Fibroblast of pulmonary artery (primary cell): ENCODE measurements at regions not wholly inside any gene's neighbourhood (a gene's known extent, or its start where the extent isn't known, plus 50 kb on each side); places are given as distances from the start of the nearest gene placed in this dataset.
A peak's percentile ranks its signal among the peaks of the same experiment; 100 is the strongest.

Experiments
- DNase-seq: peaks from one replicate; pipeline ENCODE4 v3.0.0-alpha.2; 2010; ENCODE audit warnings: low read depth
- H3K4me3 ChIP-seq: replicated peaks from 2 replicates; pipeline ENCODE4 v1.5.1; 2011; ENCODE audit warnings: low read depth, mild to moderate bottlenecking, control low read depth, low read length, moderate library complexity
- TF ChIP-seq, protein P1 (sequence below): IDR thresholded peaks from 2 replicates; pipeline ENCODE4 v1.5.1; 2011; ENCODE audit warnings: mild to moderate bottlenecking, control low read depth, low read length, inconsistent platforms; ENCODE audit errors: missing control alignments

DNA sequence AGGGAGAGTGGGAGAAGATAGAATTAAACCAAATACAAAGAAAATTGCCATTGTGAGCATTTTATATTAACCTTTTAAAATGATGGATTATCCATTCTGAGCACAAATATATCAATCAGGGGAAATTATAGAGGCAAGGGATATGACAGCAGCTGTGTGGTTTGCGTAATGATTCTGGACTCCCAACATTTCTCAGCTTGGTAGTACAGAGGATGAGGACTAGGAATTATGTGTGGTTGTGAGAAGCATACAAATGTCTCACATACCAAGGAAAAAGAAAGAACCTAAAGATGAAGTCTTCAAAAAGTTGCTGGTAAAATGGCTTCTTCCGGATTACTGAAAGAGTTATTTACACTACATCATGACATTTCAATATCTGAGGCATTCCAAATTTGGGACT lies 674.6 kb upstream of the NR3C2 start:
- DNase-seq, result no peak
- TF ChIP-seq, protein P1, sequence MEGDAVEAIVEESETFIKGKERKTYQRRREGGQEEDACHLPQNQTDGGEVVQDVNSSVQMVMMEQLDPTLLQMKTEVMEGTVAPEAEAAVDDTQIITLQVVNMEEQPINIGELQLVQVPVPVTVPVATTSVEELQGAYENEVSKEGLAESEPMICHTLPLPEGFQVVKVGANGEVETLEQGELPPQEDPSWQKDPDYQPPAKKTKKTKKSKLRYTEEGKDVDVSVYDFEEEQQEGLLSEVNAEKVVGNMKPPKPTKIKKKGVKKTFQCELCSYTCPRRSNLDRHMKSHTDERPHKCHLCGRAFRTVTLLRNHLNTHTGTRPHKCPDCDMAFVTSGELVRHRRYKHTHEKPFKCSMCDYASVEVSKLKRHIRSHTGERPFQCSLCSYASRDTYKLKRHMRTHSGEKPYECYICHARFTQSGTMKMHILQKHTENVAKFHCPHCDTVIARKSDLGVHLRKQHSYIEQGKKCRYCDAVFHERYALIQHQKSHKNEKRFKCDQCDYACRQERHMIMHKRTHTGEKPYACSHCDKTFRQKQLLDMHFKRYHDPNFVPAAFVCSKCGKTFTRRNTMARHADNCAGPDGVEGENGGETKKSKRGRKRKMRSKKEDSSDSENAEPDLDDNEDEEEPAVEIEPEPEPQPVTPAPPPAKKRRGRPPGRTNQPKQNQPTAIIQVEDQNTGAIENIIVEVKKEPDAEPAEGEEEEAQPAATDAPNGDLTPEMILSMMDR, result no peak
- no peak overlapping the region for H3K4me3 ChIP-seq

DNA sequence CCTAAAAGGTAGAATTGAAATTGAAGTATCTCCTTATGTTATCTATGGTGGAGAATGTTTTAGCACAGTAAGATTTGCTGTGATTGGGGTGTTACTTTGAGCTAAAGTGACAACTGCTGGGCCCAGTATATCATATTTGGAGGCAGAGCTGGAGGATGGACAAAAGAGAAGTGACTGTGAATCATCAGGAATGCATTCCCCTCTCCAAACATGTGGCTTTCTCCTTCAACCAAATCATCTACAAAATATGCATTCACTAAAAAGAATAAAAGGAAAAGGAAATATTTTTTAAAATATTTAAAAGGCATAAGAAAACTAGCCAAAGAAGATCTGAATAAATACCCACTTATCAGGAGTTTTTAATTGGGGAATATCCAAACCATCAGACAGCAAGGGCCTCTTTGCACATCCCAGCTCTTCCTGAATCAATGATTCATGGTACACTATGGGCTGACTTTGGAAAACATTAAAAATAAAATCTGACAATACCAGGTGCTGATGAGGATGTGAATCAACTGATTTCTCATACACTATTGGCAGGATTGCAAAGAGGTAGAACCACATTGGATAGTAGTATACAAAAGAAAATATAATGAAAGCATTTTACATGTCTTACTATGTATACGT lies 671.7 kb upstream of the NR3C2 start:
- DNase-seq, result peak; percentile 58
- H3K4me3 ChIP-seq, result no peak overlapping the region
- TF ChIP-seq, protein P1, result no peak

DNA sequence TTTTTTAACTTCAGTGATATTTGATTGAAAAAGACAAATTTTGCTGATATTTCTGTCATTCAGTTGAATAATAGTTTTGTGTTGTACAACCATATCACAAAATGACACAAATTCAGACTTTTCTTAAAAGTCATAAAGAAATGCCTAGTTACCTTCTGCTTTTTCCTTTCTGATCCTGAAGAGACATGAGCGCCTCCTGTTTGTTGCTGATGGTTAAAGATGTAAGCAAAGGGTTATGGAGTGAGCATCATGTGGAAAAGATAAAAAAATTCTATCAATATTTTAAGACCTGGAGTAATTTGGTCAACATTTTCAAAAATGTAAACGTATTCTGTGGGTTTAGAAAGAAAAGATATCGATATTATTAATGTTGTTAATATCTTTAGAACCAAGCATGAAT lies 669.9 kb upstream of the NR3C2 start:
- TF ChIP-seq, protein P1, result no peak
- no peak for DNase-seq
- no peak overlapping the region for H3K4me3 ChIP-seq

DNA sequence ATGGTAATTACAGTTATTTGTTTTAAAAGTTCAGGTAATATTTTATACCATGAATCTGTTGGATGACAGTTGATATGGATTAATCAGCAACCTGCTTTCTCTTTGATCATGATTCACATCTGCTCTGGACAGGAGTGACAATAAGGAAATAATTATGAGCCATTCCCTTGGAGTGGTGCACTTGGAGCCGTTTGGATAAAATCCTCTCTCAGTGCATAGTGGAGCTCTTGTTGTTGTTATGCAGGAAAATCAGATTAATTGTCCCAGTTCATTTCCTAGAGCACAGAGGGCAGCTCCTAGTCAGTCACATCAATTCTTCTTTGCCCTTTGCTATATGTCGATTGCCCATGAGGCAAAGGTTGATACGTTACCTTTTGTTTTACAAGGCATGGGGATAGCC lies 668.3 kb upstream of the NR3C2 start:
- no peak for DNase-seq
- no peak overlapping the region for H3K4me3 ChIP-seq
- TF ChIP-seq, protein P1, result no peak

DNA sequence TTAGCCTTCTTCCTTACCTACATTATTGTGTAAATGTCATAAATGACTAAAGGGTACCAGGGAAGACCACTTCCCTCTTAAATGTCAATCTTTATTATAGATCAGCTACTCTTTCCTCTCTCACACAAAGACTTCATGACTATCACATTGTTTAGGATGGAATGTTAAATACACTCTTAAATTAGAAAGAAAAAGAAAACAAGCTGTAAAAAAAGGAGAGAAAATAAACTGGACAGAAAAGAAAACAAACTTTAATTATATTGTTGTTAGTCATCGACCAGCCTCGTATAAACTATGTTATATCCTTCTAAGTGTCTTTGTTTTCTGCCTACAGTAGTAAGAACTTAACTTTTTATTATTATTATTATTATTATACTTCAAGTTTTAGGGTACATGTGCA lies 666.4 kb upstream of the NR3C2 start:
- TF ChIP-seq, protein P1, result no peak
- no peak for DNase-seq
- H3K4me3 ChIP-seq, result no peak overlapping the region

DNA sequence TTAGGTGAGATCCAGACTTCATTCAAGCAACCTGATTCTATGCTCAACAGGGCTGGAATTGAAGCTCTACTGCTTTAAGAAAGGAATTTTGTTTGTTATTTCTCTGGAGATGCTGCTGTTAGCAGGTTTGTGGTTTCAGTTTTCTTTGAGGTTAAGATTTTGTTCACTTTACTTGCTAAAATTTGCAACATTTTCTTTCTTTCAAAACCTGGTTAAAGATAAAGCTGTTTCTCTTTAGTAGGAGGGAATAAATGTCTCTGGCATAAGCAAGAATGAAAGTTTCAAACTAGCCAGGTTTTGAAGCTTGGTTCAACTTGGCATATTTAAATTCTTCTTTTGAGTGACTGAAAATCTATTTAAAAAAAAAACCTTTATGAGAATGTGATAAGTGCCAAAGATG lies 660.6 kb upstream of the NR3C2 start:
- no peak for DNase-seq
- no peak overlapping the region for H3K4me3 ChIP-seq
- TF ChIP-seq, protein P1, result no peak

DNA sequence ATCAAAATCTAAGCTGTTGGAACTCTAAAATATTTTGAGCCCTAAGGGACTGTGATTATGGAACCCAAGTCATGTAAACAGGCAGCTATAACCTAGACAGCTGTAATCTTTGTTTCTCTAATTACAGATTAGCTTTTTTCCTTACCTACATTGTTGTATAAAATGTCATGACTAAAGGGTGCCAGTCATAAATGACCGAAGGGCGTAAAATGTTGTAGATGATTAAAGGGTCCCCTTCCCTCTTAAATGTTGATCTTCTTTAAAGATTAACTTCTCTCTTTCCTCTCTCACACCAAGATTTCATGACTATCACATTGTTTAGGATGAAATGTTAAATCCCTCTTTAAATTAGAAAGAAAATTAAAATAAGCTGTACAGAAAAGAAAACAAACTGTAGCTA lies 659.4 kb upstream of the NR3C2 start:
- no peak for DNase-seq
- H3K4me3 ChIP-seq, result no peak overlapping the region
- TF ChIP-seq, protein P1, result no peak
